Stimulated activated naive CD8-positive, alpha-beta T cell treated with anti-CD3 and anti-CD28 coated beads, Interleukin-15, Interleukin-2, amounts not matched to agents 100 ng/mL and 50 ng/mL, for 24 hours (primary cell): ENCODE measurements at regions not wholly inside any gene's neighbourhood (a gene's known extent, or its start where the extent isn't known, plus 50 kb on each side); places are given as distances from the start of the nearest gene placed in this dataset.

Source experiments
- H3K27ac Mint-ChIP-seq: one replicate; pipeline ENCODE4 v1.8.0; 2021; ENCODE audit warnings: mild to moderate bottlenecking, mixed read lengths
- H3K27me3 Mint-ChIP-seq: one replicate; pipeline ENCODE4 v1.8.0; 2021; ENCODE audit warnings: mixed read lengths
- H3K36me3 Mint-ChIP-seq: one replicate; pipeline ENCODE4 v1.8.0; 2021; ENCODE audit warnings: low read depth, mixed read lengths
- H3K4me1 Mint-ChIP-seq: one replicate; pipeline ENCODE4 v1.8.0; 2021; ENCODE audit warnings: low read depth, mixed read lengths
- H3K4me3 Mint-ChIP-seq: one replicate; pipeline ENCODE4 v1.8.0; 2021; ENCODE audit warnings: mild to moderate bottlenecking, mixed read lengths
- H3K9me3 Mint-ChIP-seq: one replicate; pipeline ENCODE4 v1.8.0; 2021; ENCODE audit warnings: mixed read lengths

- Mint-ChIP-seq H3K4me1 (no peaks in the 10 kb centered on the region), H3K27me3 (no peaks in the 10 kb centered on the region), H3K36me3 (no peaks in the 10 kb centered on the region), H3K4me3 (no peak overlapping the region), H3K9me3 (no peaks in the 10 kb centered on the region), H3K27ac (no peak overlapping the region)
Observed at GRCh38 chr10:78772986-78773530, 295.7 kb upstream of the ZMIZ1 start.

- Mint-ChIP-seq H3K9me3 (no peaks in the 10 kb centered on the region), H3K36me3 (no peaks in the 10 kb centered on the region), H3K27ac (no peak overlapping the region), H3K4me1 (no peaks in the 10 kb centered on the region), H3K4me3 (no peak overlapping the region), H3K27me3 (no peaks in the 10 kb centered on the region)
Observed at GRCh38 chr10:78774614-78774998, 294.2 kb upstream of the ZMIZ1 start.

- Mint-ChIP-seq H3K9me3 (no peaks in the 10 kb centered on the region), H3K4me1 (no peaks in the 10 kb centered on the region), H3K27ac (no peak overlapping the region), H3K4me3 (no peak overlapping the region), H3K36me3 (no peaks in the 10 kb centered on the region), H3K27me3 (no peaks in the 10 kb centered on the region)
Observed at GRCh38 chr10:78774999-78775711, 293.6 kb upstream of the ZMIZ1 start.

DNA sequence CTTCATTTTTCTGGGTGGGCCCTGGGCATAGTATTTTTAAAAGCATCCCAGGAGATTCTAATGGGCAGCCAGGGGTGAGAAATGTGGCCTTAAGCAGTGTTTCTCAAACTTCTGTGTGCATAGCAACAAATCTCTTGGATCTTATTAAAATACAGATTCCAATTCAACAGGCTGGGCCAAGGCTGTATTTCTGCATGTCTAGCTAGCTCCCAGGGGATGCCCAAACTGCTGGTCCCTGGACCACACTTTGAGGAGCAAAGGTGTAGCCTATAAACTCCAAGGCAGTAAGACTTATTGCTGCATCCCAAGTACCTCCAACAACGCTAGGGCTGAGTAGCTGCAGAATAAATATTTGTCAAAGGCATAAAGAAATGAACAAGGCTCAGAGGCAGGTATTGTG lies 292.9 kb upstream of the ZMIZ1 start:
- no peaks in the 10 kb centered on the region for H3K4me1 Mint-ChIP-seq
- H3K36me3 Mint-ChIP-seq = no peaks in the 10 kb centered on the region
- no peak overlapping the region for H3K4me3 Mint-ChIP-seq
- H3K27ac Mint-ChIP-seq = no peak overlapping the region
- no peaks in the 10 kb centered on the region for H3K9me3 Mint-ChIP-seq
- H3K27me3 Mint-ChIP-seq = no peaks in the 10 kb centered on the region

- Mint-ChIP-seq H3K4me3 (no peak overlapping the region), H3K27ac (no peak overlapping the region), H3K4me1 (no peaks in the 10 kb centered on the region), H3K9me3 (no peaks in the 10 kb centered on the region), H3K27me3 (no peaks in the 10 kb centered on the region), H3K36me3 (no peaks in the 10 kb centered on the region)
Observed at GRCh38 chr10:78776756-78777155, 292.0 kb upstream of the ZMIZ1 start.

DNA sequence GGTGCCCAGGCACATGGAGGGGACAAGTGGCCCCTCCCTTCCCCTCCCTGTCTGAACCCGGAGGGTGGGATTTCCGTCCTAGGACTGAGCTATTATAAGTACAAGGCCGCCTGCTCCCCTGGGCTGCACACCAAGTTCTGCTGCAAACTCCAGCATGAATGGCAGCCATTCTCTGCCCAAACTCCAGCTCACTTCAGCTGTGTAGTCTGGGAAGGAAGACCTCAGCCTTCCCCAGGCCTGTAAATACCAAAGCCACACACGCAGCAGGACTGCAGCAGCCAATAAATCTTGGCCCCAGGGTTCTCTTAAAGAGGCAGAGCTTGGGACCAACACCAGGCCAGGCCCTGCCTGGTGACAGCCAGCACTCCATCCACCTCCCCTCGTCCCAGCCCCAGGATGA lies 291.3 kb upstream of the ZMIZ1 start:
- no peaks in the 10 kb centered on the region for H3K4me1 Mint-ChIP-seq
- no peaks in the 10 kb centered on the region for H3K27me3 Mint-ChIP-seq
- no peak overlapping the region for H3K4me3 Mint-ChIP-seq
- H3K36me3 Mint-ChIP-seq = no peaks in the 10 kb centered on the region
- no peak overlapping the region for H3K27ac Mint-ChIP-seq
- H3K9me3 Mint-ChIP-seq = no peaks in the 10 kb centered on the region

DNA sequence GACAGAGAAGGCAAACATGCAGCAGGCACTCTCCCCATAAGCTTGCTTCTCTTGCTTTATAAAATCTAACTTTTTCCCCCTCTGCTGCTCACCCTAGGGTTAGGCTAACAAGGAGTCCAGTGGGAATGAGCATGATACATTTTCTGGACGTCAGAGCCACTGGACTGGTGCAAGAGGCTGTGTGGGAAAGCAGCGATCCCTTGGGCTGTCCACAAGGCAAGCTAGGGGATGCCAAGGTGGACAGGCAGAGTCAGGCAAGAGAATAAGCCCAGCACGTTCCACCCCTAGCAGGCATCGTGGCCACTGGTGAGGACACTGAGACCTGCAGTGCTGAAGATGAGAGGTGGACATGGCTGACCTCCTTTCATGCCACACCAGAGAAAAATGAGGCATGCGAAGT lies 290.9 kb upstream of the ZMIZ1 start:
- Mint-ChIP-seq H3K27me3 (no peaks in the 10 kb centered on the region), H3K4me3 (no peak overlapping the region), H3K27ac (no peak overlapping the region), H3K4me1 (no peaks in the 10 kb centered on the region), H3K36me3 (no peaks in the 10 kb centered on the region), H3K9me3 (no peaks in the 10 kb centered on the region)

GRCh38 chr10:78778444-78779338 lies 290.1 kb upstream of the ZMIZ1 start:
- Mint-ChIP-seq H3K27me3 (no peaks in the 10 kb centered on the region), H3K4me3 (no peak overlapping the region), H3K4me1 (no peaks in the 10 kb centered on the region), H3K27ac (no peak overlapping the region), H3K36me3 (no peaks in the 10 kb centered on the region), H3K9me3 (no peaks in the 10 kb centered on the region)

GRCh38 chr10:78779339-78779955 lies 289.3 kb upstream of the ZMIZ1 start:
- H3K9me3 Mint-ChIP-seq = no peaks in the 10 kb centered on the region
- H3K4me1 Mint-ChIP-seq = no peaks in the 10 kb centered on the region
- H3K27me3 Mint-ChIP-seq = no peaks in the 10 kb centered on the region
- H3K36me3 Mint-ChIP-seq = no peaks in the 10 kb centered on the region
- no peak overlapping the region for H3K27ac Mint-ChIP-seq
- no peak overlapping the region for H3K4me3 Mint-ChIP-seq

DNA sequence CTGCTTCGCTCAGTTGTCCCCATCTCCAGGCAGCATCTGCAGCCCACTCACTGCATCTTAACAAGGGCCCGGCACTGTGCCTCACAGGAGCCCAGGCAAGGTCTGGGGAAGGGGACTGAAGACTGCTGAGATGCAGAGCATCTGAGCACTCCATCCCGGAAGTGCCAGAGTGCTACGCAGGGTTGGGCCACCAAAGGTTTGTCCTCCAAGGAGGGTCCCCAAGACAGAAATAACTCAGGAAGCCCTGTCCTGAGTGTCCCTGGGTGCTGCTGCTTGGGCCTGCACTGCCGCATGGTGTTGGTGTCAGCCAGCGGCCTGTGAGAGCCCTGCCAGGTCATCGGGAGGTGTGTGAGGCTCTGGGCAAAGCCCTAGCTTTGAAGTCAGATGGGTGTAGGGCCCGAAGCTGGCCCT lies 288.2 kb upstream of the ZMIZ1 start:
- Mint-ChIP-seq H3K27me3 (peaks cover 4% of the 10 kb centered on the region), H3K4me3 (no peak overlapping the region), H3K4me1 (no peaks in the 10 kb centered on the region), H3K9me3 (no peaks in the 10 kb centered on the region), H3K36me3 (no peaks in the 10 kb centered on the region), H3K27ac (no peak overlapping the region)

GRCh38 chr10:78781251-78781913 lies 287.4 kb upstream of the ZMIZ1 start:
- H3K4me1 Mint-ChIP-seq = no peaks in the 10 kb centered on the region
- H3K4me3 Mint-ChIP-seq = no peak overlapping the region
- H3K27me3 Mint-ChIP-seq = peaks cover 4% of the 10 kb centered on the region
- H3K9me3 Mint-ChIP-seq = no peaks in the 10 kb centered on the region
- no peak overlapping the region for H3K27ac Mint-ChIP-seq
- H3K36me3 Mint-ChIP-seq = no peaks in the 10 kb centered on the region

DNA sequence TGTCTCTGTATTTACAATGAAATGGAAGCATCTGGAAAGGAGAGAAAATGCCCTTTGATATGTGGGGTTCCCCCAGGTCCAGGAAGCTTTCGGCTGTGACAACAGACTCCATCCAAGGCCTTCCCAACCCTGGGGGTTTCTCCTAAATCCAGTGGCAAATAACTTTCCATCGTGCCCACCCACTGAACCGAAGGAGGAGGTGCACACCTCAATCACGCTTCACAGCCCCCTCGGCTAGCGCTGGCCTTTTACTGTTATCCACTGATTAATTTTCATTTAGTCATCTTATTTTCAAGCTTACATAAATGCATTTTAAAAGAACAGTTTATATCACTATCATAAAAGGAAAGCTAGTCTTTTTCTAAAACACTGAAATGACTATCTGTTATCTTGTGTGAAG lies 286.8 kb upstream of the ZMIZ1 start:
- Mint-ChIP-seq H3K27ac (no peak overlapping the region), H3K36me3 (no peaks in the 10 kb centered on the region), H3K4me1 (no peaks in the 10 kb centered on the region)

DNA sequence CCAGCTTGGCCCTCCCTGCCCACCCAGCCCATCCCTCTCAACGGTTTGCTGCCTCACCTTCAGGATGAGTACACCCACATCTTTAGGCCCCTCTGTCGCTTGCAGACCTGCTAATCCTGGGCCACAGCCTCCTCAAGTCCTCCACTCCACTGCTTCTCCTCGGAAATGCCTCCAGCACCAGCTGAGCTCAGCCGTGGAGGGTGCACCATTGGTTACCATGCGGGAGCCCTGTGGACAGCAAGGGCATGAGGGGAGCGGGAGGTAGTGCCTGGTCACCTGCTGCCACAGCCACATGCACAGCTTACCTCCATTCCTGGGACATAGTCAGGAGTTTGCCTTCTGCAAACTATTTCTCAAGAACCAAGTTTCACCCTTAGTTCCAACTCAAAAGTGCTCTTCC lies 286.3 kb upstream of the ZMIZ1 start:
- no peak overlapping the region for H3K4me3 Mint-ChIP-seq
- H3K27me3 Mint-ChIP-seq = peaks cover 4% of the 10 kb centered on the region
- no peaks in the 10 kb centered on the region for H3K4me1 Mint-ChIP-seq
- no peak overlapping the region for H3K27ac Mint-ChIP-seq
- H3K36me3 Mint-ChIP-seq = no peaks in the 10 kb centered on the region
- no peaks in the 10 kb centered on the region for H3K9me3 Mint-ChIP-seq

More for the DNA sequence above, 286.8 kb upstream of the ZMIZ1 start:
- H3K9me3 Mint-ChIP-seq = no peaks in the 10 kb centered on the region
- H3K4me3 Mint-ChIP-seq = no peak overlapping the region
- peaks cover 4% of the 10 kb centered on the region for H3K27me3 Mint-ChIP-seq

DNA sequence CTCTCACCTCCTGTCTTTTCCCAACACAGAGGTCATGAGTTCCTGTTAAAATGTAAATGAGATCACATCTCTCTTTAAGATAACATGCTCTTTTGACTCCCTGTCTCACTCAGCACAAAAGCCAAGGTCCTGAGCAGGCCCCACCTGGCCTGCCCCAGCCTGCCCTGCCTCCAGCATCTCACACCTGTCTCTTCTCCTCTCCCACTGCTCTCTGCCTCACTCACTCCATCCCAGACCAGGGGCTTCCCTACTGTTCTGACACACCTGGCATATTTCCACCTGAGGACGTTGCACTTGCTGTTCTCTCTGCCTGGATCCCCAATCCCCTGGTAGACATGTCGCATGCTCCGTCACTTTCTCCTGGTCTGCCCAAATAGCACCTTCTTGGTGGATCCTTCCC lies 285.0 kb upstream of the ZMIZ1 start:
- no peaks in the 10 kb centered on the region for H3K4me1 Mint-ChIP-seq
- no peak overlapping the region for H3K4me3 Mint-ChIP-seq
- H3K27ac Mint-ChIP-seq = no peak overlapping the region
- no peaks in the 10 kb centered on the region for H3K9me3 Mint-ChIP-seq
- H3K36me3 Mint-ChIP-seq = no peaks in the 10 kb centered on the region
- H3K27me3 Mint-ChIP-seq = peaks cover 9% of the 10 kb centered on the region

DNA sequence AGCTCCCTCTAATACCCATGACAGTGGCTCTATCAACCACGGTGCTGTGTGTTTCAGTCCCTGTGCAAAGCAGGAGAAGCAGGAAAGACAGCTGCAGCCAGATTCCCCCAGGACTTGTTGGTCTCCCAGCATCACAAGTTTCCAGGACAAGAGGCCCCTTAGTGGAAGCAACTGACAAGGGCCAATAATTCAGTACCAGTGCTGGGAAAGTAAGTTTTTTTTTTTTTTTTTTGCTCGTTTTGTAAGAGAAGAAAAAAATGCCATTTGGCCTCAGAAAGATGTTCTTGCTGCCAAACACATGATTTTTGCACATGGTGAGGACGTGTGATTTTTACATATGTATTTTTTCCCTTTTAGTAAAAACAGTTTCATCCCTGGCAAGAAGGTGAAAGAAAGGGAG lies 284.2 kb upstream of the ZMIZ1 start:
- Mint-ChIP-seq H3K4me1 (no peaks in the 10 kb centered on the region), H3K36me3 (no peaks in the 10 kb centered on the region), H3K4me3 (no peak overlapping the region), H3K27me3 (peaks cover 14% of the 10 kb centered on the region), H3K27ac (no peak overlapping the region), H3K9me3 (no peaks in the 10 kb centered on the region)
